Left lung (tissue), 4 donors: ENCODE measurements at regions not wholly inside any gene's neighbourhood (a gene's known extent, or its start where the extent isn't known, plus 50 kb on each side); places are given as distances from the start of the nearest gene placed in this dataset.

Source experiments
- ATAC-seq: fragments of 200-7000 bp; cut with Tn5 transposase; one replicate; pipeline ENCODE4 v1.9.1; 2020; ENCODE audit warnings: moderate library complexity
- DNase-seq, 4 donors: peaks; one replicate each; pipeline ENCODE4 v3.0.0-alpha.2; 2013 to 2020
- H3K27ac ChIP-seq, 2 donors: fragments of 200-600 bp; sonication (generic) in 1 of 2; one replicate each; pipeline versions ENCODE4 v1.5.0 to v1.8.0; 2020 to 2021
- H3K27me3 ChIP-seq, 2 donors: fragments of 200-600 bp; sonication (generic) in 1 of 2; one replicate each; pipeline versions ENCODE4 v1.5.0 to v1.8.0; 2020 to 2021
- H3K36me3 ChIP-seq, 2 donors: fragments of 200-600 bp; sonication (generic) in 1 of 2; one replicate each; pipeline versions ENCODE4 v1.5.0 to v1.8.0; 2020 to 2021
- H3K4me1 ChIP-seq, 2 donors: fragments of 200-600 bp; one replicate each; pipeline ENCODE4 v1.8.0; 2021
- H3K4me3 ChIP-seq, 2 donors: fragments of 200-600 bp; sonication (generic) in 1 of 2; one replicate each; pipeline versions ENCODE4 v1.5.0 to v1.8.0; 2020 to 2021; ENCODE audit warnings: mild to moderate bottlenecking in 1 of 2
- H3K9me3 ChIP-seq, 2 donors: fragments of 200-600 bp; sonication (generic) in 1 of 2; one replicate each; pipeline versions ENCODE4 v1.5.0 to v1.8.0; 2020 to 2021
- intact Hi-C, 2 donors: fragments of 100-400 bp; cut with DNase I; formaldehyde crosslinking; loops; one replicate each; pipeline versions ENCODE4 v1.11.2 to v1.14.2; 2022
- TF ChIP-seq, protein P1 (sequence below), 2 donors: fragments of 200-600 bp; sonication (generic) in 1 of 2; IDR thresholded peaks; one replicate each; pipeline versions ENCODE4 v1.5.0 to v1.8.0; 2021; ENCODE audit warnings: antibody characterized with exemption in 2 of 2
- donor health status: DM: no; HTN: yes; CAD: no.
- donor health status: DM: no; HTN: no; CAD: no.

DNA sequence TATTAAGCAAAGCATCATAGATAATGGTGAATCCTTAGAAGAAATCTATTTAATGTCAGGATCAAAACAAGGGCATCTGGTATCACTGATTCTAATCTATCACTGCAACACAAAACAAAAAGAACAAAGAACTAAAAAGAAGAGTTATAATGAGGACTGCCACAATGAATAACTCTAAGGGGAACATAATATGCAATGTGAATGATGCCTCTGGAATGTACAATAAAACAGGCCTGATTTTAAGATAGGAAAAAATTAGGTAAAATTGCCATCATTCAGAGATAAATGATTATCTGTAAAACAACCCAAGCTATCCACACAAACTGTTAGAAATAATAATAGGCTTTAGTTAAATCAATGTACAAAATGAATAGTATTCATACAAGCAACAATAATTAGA is 936.7 kb upstream of the CITED2 start:
- ATAC-seq: no peak
- TF ChIP-seq, protein P1, sequence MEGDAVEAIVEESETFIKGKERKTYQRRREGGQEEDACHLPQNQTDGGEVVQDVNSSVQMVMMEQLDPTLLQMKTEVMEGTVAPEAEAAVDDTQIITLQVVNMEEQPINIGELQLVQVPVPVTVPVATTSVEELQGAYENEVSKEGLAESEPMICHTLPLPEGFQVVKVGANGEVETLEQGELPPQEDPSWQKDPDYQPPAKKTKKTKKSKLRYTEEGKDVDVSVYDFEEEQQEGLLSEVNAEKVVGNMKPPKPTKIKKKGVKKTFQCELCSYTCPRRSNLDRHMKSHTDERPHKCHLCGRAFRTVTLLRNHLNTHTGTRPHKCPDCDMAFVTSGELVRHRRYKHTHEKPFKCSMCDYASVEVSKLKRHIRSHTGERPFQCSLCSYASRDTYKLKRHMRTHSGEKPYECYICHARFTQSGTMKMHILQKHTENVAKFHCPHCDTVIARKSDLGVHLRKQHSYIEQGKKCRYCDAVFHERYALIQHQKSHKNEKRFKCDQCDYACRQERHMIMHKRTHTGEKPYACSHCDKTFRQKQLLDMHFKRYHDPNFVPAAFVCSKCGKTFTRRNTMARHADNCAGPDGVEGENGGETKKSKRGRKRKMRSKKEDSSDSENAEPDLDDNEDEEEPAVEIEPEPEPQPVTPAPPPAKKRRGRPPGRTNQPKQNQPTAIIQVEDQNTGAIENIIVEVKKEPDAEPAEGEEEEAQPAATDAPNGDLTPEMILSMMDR (IDR thresholded peaks at IDR 0.05): no peak
- Histone ChIP-seq H3K9me3 (no peaks in the 10 kb centered on the region), H3K36me3 (no peaks in the 10 kb centered on the region), H3K4me3 (no peak overlapping the region), H3K27me3 (no peaks in the 10 kb centered on the region), H3K4me1 (no peaks in the 10 kb centered on the region), H3K27ac (no peak overlapping the region)
- DNase-seq: no peak
- intact Hi-C loops: no loop called here

GRCh38 chr6:140303218-140303949 is 928.9 kb upstream of the CITED2 start:
- TF ChIP-seq, protein P1 (IDR thresholded peaks at IDR 0.05): no peak
- no peak overlapping the region for H3K27ac ChIP-seq
- no peak overlapping the region for H3K4me3 ChIP-seq
- ATAC-seq (peak; percentile 67), DNase-seq (no peak)
- intact Hi-C loops: no loop called here
- no peaks in the 10 kb centered on the region for H3K36me3 ChIP-seq
- no peaks in the 10 kb centered on the region for H3K27me3 ChIP-seq
- H3K9me3 ChIP-seq: no peaks in the 10 kb centered on the region
- no peaks in the 10 kb centered on the region for H3K4me1 ChIP-seq

- intact Hi-C loops: no loop called here
- Histone ChIP-seq H3K36me3 (no peaks in the 10 kb centered on the region), H3K9me3 (no peaks in the 10 kb centered on the region), H3K4me1 (no peaks in the 10 kb centered on the region), H3K27me3 (no peaks in the 10 kb centered on the region), H3K4me3 (no peak overlapping the region), H3K27ac (no peak overlapping the region)
- TF ChIP-seq, protein P1 (IDR thresholded peaks at IDR 0.05): no peak
- no peak for DNase-seq
- ATAC-seq: no peak
Measured at GRCh38 chr6:140300331-140300730, 925.9 kb upstream of the CITED2 start.

GRCh38 chr6:140289186-140289585 is 914.7 kb upstream of the CITED2 start:
- no peak overlapping the region for H3K27ac ChIP-seq
- no peaks in the 10 kb centered on the region for H3K27me3 ChIP-seq
- H3K9me3 ChIP-seq: no peaks in the 10 kb centered on the region
- DNase-seq (no peak), ATAC-seq (no peak)
- no peak overlapping the region for H3K4me3 ChIP-seq
- H3K4me1 ChIP-seq: no peaks in the 10 kb centered on the region
- H3K36me3 ChIP-seq: no peaks in the 10 kb centered on the region
- TF ChIP-seq, protein P1 (IDR thresholded peaks at IDR 0.05): no peak
- intact Hi-C loops: no loop called here

DNA sequence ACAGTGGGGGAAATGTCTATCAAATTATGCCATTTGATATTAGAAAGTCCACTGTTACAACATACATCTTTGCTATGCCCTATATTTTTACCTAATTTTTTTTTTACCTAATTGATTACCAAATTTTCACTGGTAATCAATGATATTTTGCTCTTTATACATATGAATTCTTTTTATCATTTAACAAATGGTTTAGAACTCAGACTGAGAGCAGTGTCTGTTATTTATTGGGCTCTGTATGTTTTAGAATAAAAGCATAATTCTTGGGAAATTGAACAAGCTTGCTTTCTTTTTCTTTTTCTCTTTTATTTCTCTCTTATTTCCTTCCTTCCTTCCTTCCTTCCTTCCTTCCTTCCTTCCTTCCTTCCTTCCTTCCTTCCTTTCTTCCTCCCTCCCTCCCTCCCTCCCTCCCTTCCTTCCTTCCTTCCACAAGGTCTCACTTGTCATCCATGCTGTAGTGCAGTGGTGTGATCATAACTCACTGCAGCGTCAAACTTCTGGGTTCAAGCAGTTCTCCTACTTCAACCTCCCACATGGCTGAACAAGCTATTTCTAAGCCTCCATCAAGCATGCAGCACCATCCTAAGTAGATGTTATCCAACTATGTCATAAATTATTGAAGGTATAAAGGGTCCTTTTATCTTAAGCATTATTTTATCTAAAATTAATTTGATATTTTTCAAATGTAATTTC is 911.7 kb upstream of the CITED2 start:
- TF ChIP-seq, protein P1 (IDR thresholded peaks at IDR 0.05): no peak
- ATAC-seq: no peak
- no peaks in the 10 kb centered on the region for H3K9me3 ChIP-seq
- H3K27me3 ChIP-seq: no peaks in the 10 kb centered on the region
- DNase-seq: no peak
- H3K36me3 ChIP-seq: no peaks in the 10 kb centered on the region
- intact Hi-C loops: no loop called here
- no peaks in the 10 kb centered on the region for H3K4me1 ChIP-seq
- H3K27ac ChIP-seq: no peak overlapping the region
- no peak overlapping the region for H3K4me3 ChIP-seq
